Middle frontal gyrus (tissue), 1 donor: ENCODE measurements at regions not wholly inside any gene's neighbourhood (a gene's known extent, or its start where the extent isn't known, plus 50 kb on each side); places are given as distances from the start of the nearest gene placed in this dataset.

Experiments
- DNase-seq: peaks from one replicate; pipeline ENCODE4 v3.0.0-alpha.2; 2015; ENCODE audit warnings: low spot score; ENCODE audit errors: extremely low spot score

- no peak for DNase-seq
Observed at GRCh38 chr20:41678799-41679198, 60.6 kb upstream of the CHD6 start.

GRCh38 chr20:41672282-41672681 is 54.1 kb upstream of the CHD6 start:
- DNase-seq: no peak

GRCh38 chr20:41671143-41671542 is 53.0 kb upstream of the CHD6 start:
- no peak for DNase-seq

GRCh38 chr20:41670631-41671030 is 52.5 kb upstream of the CHD6 start:
- DNase-seq: peak; percentile 8

- DNase-seq: no peak
Observed at GRCh38 chr20:41669708-41670263, 51.6 kb upstream of the CHD6 start.

GRCh38 chr20:41668057-41668749 is 50.0 kb upstream of the CHD6 start:
- DNase-seq: no peak
